Activated T-cell treated with anti-CD3 and anti-CD28 coated beads for 1 hour (primary cell): ENCODE measurements at regions not wholly inside any gene's neighbourhood (a gene's known extent, or its start where the extent isn't known, plus 50 kb on each side); places are given as distances from the start of the nearest gene placed in this dataset.

ENCODE experiments used
- DNase-seq: peaks from one replicate; pipeline ENCODE4 v3.0.0-alpha.2; 2020; ENCODE audit warnings: low read depth

DNA sequence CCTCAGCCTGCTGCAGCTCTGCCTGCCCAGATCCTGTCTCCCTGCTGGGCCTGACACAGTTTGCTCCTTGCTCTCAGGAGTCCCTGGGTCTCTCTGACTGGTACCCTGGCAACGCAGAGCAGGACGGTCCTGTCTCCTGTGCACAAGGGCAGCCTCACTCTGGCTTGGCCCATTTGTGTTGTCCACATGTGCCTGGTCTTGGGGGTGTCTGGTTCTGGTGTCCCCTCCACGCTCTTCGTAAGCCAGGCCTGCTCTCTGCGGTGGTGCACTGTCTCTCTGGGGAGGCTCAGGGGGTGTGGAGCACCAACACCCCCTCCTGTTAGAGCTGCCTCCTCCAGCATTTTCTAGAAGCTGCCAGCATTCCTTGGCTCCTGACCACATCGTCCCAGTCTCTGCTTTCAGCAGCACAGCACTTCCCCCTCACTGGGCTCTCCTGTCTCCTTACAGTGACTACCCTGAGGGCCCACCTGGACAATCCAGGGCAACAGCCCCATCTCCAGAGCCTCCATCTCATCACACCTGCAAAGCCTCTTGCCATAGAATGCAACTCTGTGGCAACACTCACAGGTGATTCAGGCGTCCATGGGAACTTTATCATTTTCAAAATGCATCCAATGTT is 235.6 kb upstream of the HS6ST1 start:
- DNase-seq = no peak

DNA sequence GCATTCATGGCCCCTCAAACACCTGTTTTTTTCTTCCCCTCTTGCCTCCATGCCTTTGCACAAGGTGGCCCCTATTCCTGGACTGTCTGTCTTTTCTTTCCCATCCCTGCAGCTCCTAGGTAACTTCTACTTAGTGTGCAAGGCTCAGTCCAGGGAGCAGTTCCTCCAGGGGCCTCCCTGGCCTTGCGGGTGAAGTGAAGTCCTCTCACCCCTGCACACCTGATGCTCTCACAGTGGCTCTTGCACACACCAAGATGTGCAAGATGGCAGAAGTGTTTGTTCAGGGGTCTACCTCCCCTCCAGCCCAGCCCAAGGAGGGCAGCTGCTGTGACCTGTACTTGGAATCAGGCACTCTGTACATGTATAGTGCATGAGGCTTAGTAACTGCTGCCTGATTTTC is 236.8 kb upstream of the HS6ST1 start:
- DNase-seq = no peak

DNA sequence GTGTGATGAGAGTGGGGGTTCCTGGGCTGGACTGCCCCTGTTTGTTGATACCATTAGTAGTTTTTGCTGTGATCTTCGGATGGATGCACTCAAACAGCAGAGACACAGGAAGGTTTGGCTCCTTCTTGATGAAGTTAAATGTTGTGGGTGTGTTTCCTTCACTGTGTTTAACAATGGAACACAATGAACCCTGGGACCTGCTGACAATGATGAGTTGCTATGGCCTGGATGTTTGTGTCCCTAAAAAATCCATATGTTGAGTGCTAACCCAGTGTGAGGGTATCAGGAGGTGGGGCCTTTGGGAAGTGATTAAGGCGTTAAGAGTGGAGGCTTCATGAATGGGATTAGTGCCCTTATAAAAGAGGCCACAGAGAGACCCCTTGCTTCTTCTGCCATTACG is 237.4 kb upstream of the HS6ST1 start:
- DNase-seq = no peak

DNA sequence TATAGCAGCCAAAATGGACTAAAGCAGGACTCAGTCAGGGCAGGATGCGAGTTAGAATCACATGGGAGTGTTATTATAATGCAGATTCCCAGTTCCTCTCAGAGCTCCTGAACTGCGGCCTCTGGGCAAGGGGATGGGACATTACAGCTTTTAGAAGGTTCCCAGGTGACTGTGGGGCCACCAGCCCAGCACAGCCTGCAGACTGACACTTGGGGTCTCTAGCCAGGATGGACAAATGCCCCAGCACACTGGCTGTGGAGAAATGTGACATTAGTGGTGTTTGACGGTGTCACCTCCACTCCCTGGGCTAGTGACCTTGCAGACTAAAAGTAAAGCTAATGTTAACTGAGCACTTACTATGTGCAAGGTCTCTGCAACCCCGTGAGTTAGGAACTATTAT is 238.0 kb upstream of the HS6ST1 start:
- DNase-seq = no peak

GRCh38 chr2:128557069-128557468 is 238.4 kb upstream of the HS6ST1 start:
- DNase-seq = no peak

- DNase-seq = no peak
Observed at GRCh38 chr2:128557831-128558241, 239.2 kb upstream of the HS6ST1 start.

DNA sequence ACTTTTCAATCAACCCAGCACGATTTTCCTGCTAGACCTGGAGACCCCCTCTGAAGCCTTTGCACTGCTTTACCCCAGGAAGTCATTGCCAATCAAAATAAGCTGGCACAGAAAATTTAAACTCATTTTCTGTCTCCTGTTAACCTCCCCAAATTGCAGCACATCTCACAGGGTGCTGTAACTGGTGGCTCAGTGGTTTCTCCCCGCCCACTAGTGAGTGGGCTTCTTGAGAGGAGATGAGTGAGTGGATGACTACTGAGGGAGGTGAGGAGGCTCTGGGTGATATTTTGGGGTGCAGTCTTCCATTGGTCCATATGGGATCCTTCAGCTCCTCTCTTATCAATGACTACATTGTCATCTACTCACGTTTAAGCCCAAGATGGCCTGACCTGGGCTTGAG is 239.8 kb upstream of the HS6ST1 start:
- DNase-seq = no peak

GRCh38 chr2:128558895-128559532 is 240.3 kb upstream of the HS6ST1 start:
- DNase-seq = no peak

DNA sequence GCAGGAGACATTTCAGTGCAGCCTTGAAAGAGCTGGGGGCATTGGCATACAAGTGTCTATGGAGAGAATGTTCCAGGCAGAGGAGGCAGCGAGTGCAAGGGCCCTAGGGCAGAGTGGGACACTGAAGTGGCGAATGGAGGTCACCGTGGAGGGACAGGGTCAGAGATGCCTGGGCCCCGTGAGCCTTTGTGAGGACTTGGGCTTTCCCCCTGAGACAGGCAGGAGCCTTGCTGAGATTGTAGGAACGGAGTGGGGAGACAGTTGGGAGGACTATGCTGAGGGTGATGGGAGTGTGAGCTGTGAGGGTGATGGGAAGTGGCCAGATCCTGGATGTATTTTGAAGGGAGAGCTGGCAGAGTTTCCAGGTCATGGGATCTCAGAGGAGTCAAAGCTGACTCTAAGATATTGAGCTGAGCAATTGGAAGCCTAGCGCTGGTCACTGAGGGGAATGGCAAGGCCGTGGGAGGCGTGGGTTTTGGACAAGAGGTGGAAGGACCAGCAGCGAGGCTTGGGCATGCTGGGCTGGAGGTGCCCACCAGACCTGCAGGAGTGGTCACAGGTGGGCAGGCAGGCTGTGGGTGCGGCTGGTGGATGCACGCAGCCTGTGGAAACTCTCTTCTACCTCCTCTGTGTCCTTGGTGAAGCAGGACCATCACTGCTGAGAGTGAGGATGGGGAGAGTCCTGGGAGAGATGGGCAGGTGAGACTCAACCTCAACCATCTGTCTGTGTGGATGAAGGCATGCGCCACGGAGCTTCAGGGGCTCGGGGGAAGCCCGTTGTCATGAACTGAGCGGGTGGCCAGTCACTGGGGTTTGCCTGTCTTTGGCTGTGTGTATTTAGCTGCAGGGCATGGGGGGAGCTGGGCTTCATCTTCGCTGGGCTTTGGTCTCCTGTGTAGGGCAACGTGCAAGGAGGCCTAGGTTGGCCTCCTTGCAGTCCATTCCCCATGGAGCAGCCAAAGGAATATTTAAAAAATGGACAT is 241.2 kb upstream of the HS6ST1 start:
- no peak for DNase-seq

DNA sequence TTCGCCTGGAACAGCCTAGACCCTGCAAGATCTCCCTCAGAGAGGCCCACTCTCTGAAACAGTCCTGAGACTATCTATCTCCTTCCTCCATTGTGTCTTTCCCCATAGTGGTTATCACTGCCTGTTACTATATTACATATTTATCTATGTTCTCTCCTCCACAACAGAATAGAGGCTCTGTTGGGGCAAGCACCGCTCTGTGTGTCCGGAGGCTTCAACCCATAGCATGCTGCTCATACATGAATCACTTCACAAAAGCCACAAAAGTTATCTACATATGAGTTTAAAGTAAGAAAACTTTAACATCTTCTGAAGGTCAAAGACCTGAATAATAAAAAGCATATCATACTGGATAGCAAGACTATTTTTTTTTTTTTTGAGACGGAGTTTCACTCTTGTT is 242.1 kb upstream of the HS6ST1 start:
- DNase-seq = no peak

- no peak for DNase-seq
Observed at GRCh38 chr2:128562471-128563347, 244.0 kb upstream of the HS6ST1 start.

DNA sequence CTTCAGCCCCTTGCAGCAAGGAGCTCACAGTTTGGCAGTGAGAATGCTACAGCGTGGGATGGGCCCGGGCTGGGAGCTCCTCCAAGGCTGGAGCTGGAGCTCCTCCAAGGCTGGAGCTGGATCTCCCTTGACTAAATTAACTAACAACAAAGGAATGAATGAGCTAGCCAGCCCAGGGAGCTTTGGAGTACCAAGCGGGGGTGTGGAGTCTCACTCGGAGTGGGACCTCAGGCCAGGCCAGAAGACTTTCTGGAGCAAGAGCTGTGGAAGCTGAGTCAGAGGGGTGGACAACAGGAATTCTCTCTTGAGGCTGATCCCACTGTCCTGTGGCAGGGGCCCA is 244.7 kb upstream of the HS6ST1 start:
- no peak for DNase-seq

DNA sequence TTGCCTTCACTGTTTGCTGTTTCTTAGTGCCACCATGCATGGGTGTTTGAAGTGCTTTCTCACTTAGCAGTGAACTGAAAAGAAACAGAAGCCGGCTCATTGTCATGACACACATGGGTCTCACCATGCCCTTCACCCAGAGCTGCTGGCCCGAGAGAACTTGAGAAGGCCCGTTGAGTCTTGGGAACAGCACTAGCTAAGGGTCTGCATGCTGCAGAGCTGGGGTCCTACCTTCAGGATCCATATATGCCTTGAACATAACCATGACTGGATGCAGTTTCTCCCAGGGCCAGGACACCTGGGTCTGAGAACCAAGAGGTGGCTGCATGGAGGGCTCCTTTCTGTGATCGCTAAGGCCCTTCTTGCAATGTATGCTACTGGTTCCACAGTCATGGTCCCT is 245.5 kb upstream of the HS6ST1 start:
- no peak for DNase-seq

- DNase-seq = no peak
Observed at GRCh38 chr2:128564551-128564950, 245.9 kb upstream of the HS6ST1 start.

GRCh38 chr2:128565441-128565840 is 246.8 kb upstream of the HS6ST1 start:
- no peak for DNase-seq

DNA sequence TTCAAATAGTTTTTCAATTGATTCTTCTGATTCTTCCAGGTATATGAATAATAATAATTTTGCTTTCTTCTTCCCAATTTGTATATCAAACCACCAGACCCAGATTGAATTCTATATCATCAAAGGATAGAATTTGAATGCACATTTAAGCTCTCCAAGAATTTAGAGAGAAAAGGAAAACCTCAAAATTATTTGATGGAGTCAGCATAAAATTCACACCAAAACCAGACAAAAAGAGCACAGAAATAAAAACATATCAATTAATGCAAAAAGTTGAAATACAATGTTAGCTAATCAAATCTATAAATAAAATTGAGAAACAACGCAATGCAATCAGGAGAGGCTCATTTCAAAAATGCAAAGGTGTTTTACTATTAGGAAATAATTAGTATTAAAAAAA is 248.0 kb upstream of the HS6ST1 start:
- no peak for DNase-seq

GRCh38 chr2:128568106-128568505 is 249.4 kb upstream of the HS6ST1 start:
- DNase-seq = no peak

GRCh38 chr2:128573116-128573515 is 254.4 kb upstream of the HS6ST1 start:
- DNase-seq = no peak

GRCh38 chr2:128573531-128573930 is 254.9 kb upstream of the HS6ST1 start:
- no peak for DNase-seq

GRCh38 chr2:128577141-128577930 is 258.7 kb upstream of the HS6ST1 start:
- no peak for DNase-seq
